Retinal pigment epithelial cell (primary cell): ENCODE measurements at regions not wholly inside any gene's neighbourhood (a gene's known extent, or its start where the extent isn't known, plus 50 kb on each side); places are given as distances from the start of the nearest gene placed in this dataset.

Experiments used
- DNase-seq: peaks from one replicate; pipeline ENCODE4 v3.0.0-alpha.2; 2010; ENCODE audit warnings: low read depth
- H3K4me3 ChIP-seq: 2 replicates; pipeline ENCODE4 v1.5.1; 2011; ENCODE audit warnings: mild to moderate bottlenecking, low read length, control low read depth, moderate library complexity
- TF ChIP-seq, protein P1 (sequence below): conservative IDR thresholded peaks from 2 replicates; pipeline ENCODE4 v1.5.1; 2011; ENCODE audit warnings: low read depth, low read length, control low read depth, inconsistent platforms

DNA sequence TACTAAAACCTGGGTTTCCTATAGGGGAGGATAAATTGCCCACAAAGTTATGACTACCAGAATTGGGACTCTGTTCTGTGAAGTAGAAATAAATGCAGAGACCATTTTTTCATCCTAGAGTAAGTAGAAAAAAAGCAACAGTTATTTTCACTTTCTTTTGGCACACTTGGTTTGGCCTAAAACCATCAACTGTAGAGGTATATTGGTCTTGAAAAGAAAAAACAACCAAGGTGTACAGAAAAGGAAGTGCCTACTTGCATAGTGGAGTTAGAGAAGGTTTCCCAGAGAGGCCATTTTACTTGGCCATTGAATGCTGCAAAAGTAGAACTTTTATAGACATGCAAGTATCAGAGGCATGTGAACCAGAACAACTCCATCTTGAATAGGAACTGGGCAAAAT is 89.4 kb upstream of the TACR1 start:
- DNase-seq, result no peak
- H3K4me3 ChIP-seq, result no peak overlapping the region
- TF ChIP-seq, protein P1, sequence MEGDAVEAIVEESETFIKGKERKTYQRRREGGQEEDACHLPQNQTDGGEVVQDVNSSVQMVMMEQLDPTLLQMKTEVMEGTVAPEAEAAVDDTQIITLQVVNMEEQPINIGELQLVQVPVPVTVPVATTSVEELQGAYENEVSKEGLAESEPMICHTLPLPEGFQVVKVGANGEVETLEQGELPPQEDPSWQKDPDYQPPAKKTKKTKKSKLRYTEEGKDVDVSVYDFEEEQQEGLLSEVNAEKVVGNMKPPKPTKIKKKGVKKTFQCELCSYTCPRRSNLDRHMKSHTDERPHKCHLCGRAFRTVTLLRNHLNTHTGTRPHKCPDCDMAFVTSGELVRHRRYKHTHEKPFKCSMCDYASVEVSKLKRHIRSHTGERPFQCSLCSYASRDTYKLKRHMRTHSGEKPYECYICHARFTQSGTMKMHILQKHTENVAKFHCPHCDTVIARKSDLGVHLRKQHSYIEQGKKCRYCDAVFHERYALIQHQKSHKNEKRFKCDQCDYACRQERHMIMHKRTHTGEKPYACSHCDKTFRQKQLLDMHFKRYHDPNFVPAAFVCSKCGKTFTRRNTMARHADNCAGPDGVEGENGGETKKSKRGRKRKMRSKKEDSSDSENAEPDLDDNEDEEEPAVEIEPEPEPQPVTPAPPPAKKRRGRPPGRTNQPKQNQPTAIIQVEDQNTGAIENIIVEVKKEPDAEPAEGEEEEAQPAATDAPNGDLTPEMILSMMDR, result no peak

DNA sequence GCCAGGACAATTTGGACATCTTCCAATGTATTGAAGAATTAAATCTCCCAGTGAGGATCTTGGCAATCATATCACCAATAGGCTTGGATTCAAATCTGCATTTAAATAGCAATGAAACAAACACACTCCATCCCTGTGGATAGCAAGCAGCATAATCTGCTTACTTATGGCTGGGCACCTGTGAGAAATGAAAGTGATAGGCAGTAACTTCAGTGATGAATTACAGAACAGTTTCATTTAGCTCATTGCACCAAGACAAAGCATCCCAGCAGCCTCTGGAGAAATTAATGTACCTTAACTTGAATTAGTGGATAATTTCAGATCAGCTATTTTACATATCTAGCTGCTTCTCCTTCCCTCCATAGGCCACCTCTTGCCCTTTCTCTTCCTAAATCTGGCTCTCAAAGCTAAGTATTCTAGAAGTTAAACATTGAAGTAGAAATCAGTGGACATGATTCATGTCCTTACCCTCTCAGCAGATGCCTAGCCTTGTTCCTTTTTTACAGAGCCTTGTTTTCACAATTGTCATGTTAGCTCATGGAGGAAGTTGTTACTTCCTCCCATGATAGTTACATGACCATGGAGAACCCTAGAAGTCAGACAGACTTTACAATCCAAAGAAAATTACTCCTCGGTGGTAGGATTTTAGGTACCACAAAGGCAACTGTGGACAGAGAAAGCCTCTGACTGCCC is 88.5 kb upstream of the TACR1 start:
- no peak overlapping the region for H3K4me3 ChIP-seq
- DNase-seq, result no peak
- TF ChIP-seq, protein P1, result no peak

DNA sequence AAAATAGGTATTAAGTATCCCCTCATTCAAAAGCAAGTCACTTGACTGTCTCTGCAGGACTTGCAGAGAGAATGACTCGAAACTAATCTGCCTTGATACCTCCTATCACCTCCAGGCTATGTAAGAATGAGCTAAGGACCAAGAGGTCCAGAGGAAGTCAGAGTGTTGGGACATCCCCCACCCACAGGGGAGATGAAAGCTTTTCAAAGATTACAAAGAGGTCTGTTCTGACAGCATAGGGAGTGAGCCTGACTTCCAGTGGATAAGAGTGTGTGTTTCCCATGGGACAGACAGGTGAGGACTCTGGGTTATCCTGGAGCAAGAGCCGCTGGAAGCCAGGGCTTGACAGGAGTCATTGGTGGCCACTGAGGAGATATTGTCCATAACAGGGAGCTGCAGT is 85.0 kb upstream of the TACR1 start:
- H3K4me3 ChIP-seq, result no peak overlapping the region
- DNase-seq, result no peak
- TF ChIP-seq, protein P1, result no peak

DNA sequence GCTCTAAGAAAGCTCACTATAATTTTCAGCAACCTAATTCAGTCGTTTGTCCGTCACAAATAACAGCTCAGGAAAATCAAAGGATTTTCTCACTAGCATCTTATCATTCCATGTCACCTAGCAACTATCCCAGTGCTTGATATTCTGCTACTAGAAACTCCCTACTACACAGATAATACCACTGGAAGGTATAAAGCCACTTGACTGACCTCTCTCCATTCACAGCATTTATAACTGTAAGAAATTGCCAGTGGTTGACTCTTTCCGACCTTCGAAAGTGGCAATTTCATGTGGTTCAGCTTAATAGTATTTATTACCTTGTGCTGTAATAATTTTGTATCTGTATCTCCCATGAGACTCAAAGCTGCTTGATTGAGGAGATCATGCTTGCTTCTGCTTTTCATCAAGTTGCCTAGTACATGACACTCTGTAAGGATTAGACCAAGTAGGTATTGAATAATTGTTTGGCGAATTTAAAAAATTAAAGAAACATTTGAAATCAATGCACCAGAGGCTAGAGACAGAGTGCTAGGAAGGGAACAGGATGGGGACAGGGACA is 79.6 kb upstream of the TACR1 start:
- DNase-seq, result no peak
- TF ChIP-seq, protein P1, result no peak
- H3K4me3 ChIP-seq, result no peak overlapping the region

DNA sequence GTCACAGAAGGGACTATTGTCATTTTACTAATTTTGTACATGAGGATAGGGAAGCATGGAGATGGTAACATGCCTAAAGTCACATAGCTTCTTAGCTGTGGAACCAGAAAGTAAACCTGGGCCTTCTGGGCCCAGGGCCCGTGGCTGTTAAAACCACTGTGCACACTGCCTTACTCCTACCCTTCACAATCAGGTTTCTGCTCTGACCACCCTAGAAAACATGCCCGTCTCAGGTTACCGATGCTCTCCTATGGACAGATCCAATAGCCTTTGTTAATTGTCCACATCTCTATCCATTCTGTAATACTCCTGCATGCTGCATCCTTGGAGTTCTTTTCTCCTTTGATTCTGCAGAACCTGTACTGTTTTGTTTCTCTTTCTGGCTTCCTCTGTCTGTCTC is 79.0 kb upstream of the TACR1 start:
- H3K4me3 ChIP-seq, result no peak overlapping the region

DNA sequence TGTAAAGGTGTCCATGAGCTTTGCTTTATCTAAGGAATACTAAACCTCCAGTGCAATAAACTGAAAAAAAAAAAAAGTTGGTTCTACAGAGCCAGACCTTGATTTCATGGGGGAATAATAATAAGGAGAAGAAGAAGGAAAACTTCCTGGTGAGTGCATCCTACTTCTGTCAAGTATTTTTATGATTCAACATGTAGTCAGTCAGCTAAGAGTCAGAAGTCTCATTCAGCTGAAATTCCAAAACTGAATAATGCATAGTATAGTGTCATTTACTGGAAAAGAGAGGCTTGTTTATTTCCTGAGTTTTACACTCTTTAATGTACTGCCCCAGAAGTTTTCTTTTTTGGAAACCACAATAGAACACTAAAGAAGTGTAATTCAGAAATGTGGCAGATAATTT is 77.8 kb upstream of the TACR1 start:
- DNase-seq, result no peak
- TF ChIP-seq, protein P1, result no peak
- no peak overlapping the region for H3K4me3 ChIP-seq

More for the DNA sequence above, 79.0 kb upstream of the TACR1 start:
- DNase-seq, result no peak
- TF ChIP-seq, protein P1, result no peak
